ENCODE measurements at regions not wholly inside any gene's neighbourhood (a gene's known extent, or its start where the extent isn't known, plus 50 kb on each side); places are given as distances from the start of the nearest gene placed in this dataset.

GRCh38 chr4:169342906-169343564 is 72.3 kb upstream of the SH3RF1 start:
- no peaks in the 10 kb centered on the region for H3K27me3 Mint-ChIP-seq (ENCODE audit: low read depth)
- peak overlapping the region in 1 of 3 experiments; percentile 33 for H3K27ac Mint-ChIP-seq
- no peaks in the 10 kb centered on the region for H3K36me3 Mint-ChIP-seq (ENCODE audit: low read depth)
- no peak overlapping the region for H3K4me3 Mint-ChIP-seq
- no peaks in the 10 kb centered on the region for H3K4me1 Mint-ChIP-seq
- TF ChIP-seq, protein P1, sequence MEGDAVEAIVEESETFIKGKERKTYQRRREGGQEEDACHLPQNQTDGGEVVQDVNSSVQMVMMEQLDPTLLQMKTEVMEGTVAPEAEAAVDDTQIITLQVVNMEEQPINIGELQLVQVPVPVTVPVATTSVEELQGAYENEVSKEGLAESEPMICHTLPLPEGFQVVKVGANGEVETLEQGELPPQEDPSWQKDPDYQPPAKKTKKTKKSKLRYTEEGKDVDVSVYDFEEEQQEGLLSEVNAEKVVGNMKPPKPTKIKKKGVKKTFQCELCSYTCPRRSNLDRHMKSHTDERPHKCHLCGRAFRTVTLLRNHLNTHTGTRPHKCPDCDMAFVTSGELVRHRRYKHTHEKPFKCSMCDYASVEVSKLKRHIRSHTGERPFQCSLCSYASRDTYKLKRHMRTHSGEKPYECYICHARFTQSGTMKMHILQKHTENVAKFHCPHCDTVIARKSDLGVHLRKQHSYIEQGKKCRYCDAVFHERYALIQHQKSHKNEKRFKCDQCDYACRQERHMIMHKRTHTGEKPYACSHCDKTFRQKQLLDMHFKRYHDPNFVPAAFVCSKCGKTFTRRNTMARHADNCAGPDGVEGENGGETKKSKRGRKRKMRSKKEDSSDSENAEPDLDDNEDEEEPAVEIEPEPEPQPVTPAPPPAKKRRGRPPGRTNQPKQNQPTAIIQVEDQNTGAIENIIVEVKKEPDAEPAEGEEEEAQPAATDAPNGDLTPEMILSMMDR (IDR thresholded peaks at IDR 0.05; ENCODE audit: unreplicated experiment in 3 of 3), result no peak
- no peaks in the 10 kb centered on the region for H3K9me3 Mint-ChIP-seq

DNA sequence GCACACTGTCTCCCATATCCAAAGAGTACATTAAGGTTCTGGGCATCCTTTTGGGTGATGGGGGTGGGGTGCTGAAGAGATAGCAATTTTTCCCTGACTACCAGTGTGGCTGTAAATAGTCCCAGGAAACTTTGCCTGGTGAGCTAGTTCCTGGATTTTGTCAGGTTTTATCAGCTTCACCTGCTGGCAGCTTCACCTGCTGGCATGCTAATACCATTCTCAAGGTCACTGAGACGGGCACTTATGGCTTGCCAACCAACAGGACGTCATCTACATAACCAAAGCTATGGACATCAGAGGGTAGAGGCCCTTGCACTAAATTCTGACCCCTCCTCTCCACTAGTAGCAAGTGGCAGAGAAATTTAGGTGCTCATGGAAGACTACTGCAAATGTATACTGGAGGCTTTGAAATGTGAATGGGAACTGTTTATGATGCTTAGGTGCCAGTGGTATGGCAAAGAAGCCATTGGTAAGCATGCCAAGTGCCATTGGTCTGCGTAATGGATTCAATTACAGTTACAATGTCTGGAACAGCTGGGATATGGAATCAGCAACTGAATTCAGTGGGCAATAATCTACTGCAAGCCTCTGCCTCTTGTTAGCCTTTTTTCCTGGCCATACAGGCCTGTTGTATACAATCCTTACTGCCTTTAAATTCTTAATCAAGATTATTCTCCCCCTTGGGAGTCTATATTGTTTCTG is 71.6 kb upstream of the SH3RF1 start:
- peaks cover 4% of the 10 kb centered on the region for H3K9me3 Mint-ChIP-seq
- H3K27me3 Mint-ChIP-seq (ENCODE audit: low read depth), result no peaks in the 10 kb centered on the region
- H3K4me3 Mint-ChIP-seq, result no peak overlapping the region
- TF ChIP-seq, protein P1 (IDR thresholded peaks at IDR 0.05; ENCODE audit: unreplicated experiment in 3 of 3), result no peak
- H3K4me1 Mint-ChIP-seq, result no peaks in the 10 kb centered on the region
- H3K36me3 Mint-ChIP-seq (ENCODE audit: low read depth), result no peaks in the 10 kb centered on the region
- H3K27ac Mint-ChIP-seq, result no peak overlapping the region

GRCh38 chr4:169341490-169341889 is 70.7 kb upstream of the SH3RF1 start:
- Mint-ChIP-seq H3K9me3 (peaks cover 4% of the 10 kb centered on the region), H3K27me3 (ENCODE audit: low read depth) (no peaks in the 10 kb centered on the region), H3K27ac (no peak overlapping the region), H3K4me3 (no peak overlapping the region), H3K36me3 (ENCODE audit: low read depth) (no peaks in the 10 kb centered on the region), H3K4me1 (no peaks in the 10 kb centered on the region)
- TF ChIP-seq, protein P1 (IDR thresholded peaks at IDR 0.05; ENCODE audit: unreplicated experiment in 3 of 3), result no peak

GRCh38 chr4:169340834-169341233 is 70.1 kb upstream of the SH3RF1 start:
- peaks cover 4% of the 10 kb centered on the region for H3K9me3 Mint-ChIP-seq
- no peak overlapping the region for H3K27ac Mint-ChIP-seq
- TF ChIP-seq, protein P1 (IDR thresholded peaks at IDR 0.05; ENCODE audit: unreplicated experiment in 3 of 3), result no peak
- H3K4me3 Mint-ChIP-seq, result no peak overlapping the region
- no peaks in the 10 kb centered on the region for H3K27me3 Mint-ChIP-seq (ENCODE audit: low read depth)
- H3K4me1 Mint-ChIP-seq, result no peaks in the 10 kb centered on the region
- H3K36me3 Mint-ChIP-seq (ENCODE audit: low read depth), result no peaks in the 10 kb centered on the region

- Mint-ChIP-seq H3K4me1 (no peaks in the 10 kb centered on the region), H3K27ac (no peak overlapping the region), H3K9me3 (peaks cover 4% of the 10 kb centered on the region), H3K36me3 (ENCODE audit: low read depth) (no peaks in the 10 kb centered on the region), H3K27me3 (ENCODE audit: low read depth) (no peaks in the 10 kb centered on the region), H3K4me3 (no peak overlapping the region)
- TF ChIP-seq, protein P1 (IDR thresholded peaks at IDR 0.05; ENCODE audit: unreplicated experiment in 3 of 3), result no peak
Observed at GRCh38 chr4:169338241-169338640, 67.5 kb upstream of the SH3RF1 start.

DNA sequence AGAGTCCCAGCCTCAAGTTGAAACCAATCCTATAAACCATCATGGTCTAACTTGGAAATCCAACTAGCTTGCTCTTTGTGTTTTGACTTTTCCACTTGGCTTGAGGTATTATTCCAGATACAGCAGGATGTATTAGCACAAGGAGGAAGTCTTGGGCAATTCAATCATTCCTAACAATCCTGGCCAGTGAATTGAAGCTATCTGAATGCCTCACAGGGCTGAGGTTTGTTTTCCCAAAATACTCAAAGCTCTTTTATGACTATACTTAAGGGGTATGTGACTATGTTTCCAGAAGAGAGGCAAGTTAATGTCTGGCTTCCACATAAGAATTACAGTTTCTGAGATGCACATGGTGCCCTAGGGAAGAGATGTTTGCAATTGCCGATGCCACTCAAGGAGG is 66.8 kb upstream of the SH3RF1 start:
- H3K4me1 Mint-ChIP-seq, result no peaks in the 10 kb centered on the region
- no peaks in the 10 kb centered on the region for H3K36me3 Mint-ChIP-seq (ENCODE audit: low read depth)
- H3K27me3 Mint-ChIP-seq (ENCODE audit: low read depth), result no peaks in the 10 kb centered on the region

More for the DNA sequence above, 66.8 kb upstream of the SH3RF1 start:
- Mint-ChIP-seq H3K27ac (no peak overlapping the region), H3K4me3 (no peak overlapping the region), H3K9me3 (peaks cover 4% of the 10 kb centered on the region)
- TF ChIP-seq, protein P1 (IDR thresholded peaks at IDR 0.05; ENCODE audit: unreplicated experiment in 3 of 3), result no peak

Data from nephron (organoid).